Sigmoid colon (tissue), 4 donors: ENCODE measurements at regions not wholly inside any gene's neighbourhood (a gene's known extent, or its start where the extent isn't known, plus 50 kb on each side); places are given as distances from the start of the nearest gene placed in this dataset.

Experiments
- EP300 ChIP-seq, 4 donors: sonication (generic); formaldehyde crosslinking; IDR thresholded peaks; one replicate each; pipeline ENCODE4 v1.6.1; 2017; ENCODE audit warnings: antibody characterized with exemption in 4 of 4
- POLR2A ChIP-seq, 2 donors: fragments of 450-650 bp; IDR thresholded peaks; one replicate each; pipeline ENCODE4 v1.6.1; 2016; ENCODE audit warnings: antibody characterized with exemption in 2 of 2, mild to moderate bottlenecking in 2 of 2, moderate library complexity in 2 of 2
- POLR2AphosphoS5 ChIP-seq, 4 donors: sonication (generic); formaldehyde crosslinking; IDR thresholded peaks; one replicate each; pipeline ENCODE4 v1.6.1; 2017; ENCODE audit warnings: antibody characterized with exemption in 4 of 4
- TF ChIP-seq, protein P1 (sequence below), 4 experiments: fragments of 450-650 bp in 3 of 4; fragments of 200-600 bp in 1 of 4; IDR thresholded peaks; one replicate each; pipeline ENCODE4 v1.5.1; 2016 to 2019; ENCODE audit warnings: antibody characterized with exemption in 4 of 4, mild to moderate bottlenecking in 3 of 4, moderate library complexity in 2 of 4

DNA sequence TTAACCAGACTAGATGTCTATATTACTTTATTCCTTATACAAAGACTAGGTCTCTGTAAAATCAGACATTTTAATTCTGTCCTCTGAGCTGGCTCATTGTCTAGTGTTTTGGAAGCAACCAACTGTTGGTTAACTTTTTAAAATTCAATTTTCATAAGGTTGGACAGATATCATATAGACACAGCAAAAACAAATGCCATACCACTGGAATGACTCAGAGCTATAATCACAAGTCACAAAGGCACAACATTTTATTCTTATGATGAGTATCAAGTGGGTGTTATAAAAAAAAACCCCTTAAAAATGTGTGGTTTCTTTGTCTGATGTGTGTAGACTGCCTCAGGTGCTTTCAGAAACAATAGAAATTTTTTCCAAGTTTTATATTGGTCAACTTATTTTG is 296.2 kb upstream of the MARCKS start:
- TF ChIP-seq, protein P1, sequence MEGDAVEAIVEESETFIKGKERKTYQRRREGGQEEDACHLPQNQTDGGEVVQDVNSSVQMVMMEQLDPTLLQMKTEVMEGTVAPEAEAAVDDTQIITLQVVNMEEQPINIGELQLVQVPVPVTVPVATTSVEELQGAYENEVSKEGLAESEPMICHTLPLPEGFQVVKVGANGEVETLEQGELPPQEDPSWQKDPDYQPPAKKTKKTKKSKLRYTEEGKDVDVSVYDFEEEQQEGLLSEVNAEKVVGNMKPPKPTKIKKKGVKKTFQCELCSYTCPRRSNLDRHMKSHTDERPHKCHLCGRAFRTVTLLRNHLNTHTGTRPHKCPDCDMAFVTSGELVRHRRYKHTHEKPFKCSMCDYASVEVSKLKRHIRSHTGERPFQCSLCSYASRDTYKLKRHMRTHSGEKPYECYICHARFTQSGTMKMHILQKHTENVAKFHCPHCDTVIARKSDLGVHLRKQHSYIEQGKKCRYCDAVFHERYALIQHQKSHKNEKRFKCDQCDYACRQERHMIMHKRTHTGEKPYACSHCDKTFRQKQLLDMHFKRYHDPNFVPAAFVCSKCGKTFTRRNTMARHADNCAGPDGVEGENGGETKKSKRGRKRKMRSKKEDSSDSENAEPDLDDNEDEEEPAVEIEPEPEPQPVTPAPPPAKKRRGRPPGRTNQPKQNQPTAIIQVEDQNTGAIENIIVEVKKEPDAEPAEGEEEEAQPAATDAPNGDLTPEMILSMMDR (IDR thresholded peaks at IDR 0.05), result no peak
- TF ChIP-seq POLR2A (IDR thresholded peaks at IDR 0.05), result no peak
- no peak for TF ChIP-seq EP300 (IDR thresholded peaks at IDR 0.05)
- TF ChIP-seq POLR2AphosphoS5 (IDR thresholded peaks at IDR 0.05), result no peak
